Parathyroid adenoma (tissue), 2 donors: ENCODE measurements at regions not wholly inside any gene's neighbourhood (a gene's known extent, or its start where the extent isn't known, plus 50 kb on each side); places are given as distances from the start of the nearest gene placed in this dataset.
"Not testable (repeated sequence)": the region's sequence is repeated elsewhere in the genome, so short reads cannot be mapped to it uniquely, and the experiment has no call there.

Experiments
- H2AFZ ChIP-seq: fragments of 300-600 bp; sonication (generic); one replicate; pipeline ENCODE4 v1.7.0; 2017; ENCODE audit warnings: antibody characterized with exemption, mild to moderate bottlenecking
- H3K27ac ChIP-seq: fragments of 300-600 bp; sonication (generic); one replicate; pipeline ENCODE4 v1.7.0; 2017
- H3K27me3 ChIP-seq: fragments of 300-600 bp; sonication (generic); one replicate; pipeline ENCODE4 v1.7.0; 2017; ENCODE audit warnings: low read length; ENCODE audit not compliant: control insufficient read depth, insufficient read depth
- H3K36me3 ChIP-seq: fragments of 300-600 bp; sonication (generic); one replicate; pipeline ENCODE4 v1.7.0; 2017; ENCODE audit warnings: low read length; ENCODE audit not compliant: control insufficient read depth, insufficient read depth
- H3K4me1 ChIP-seq: fragments of 300-600 bp; sonication (generic); one replicate; pipeline ENCODE4 v1.7.0; 2017; ENCODE audit warnings: control low read depth
- H3K4me2 ChIP-seq: fragments of 300-600 bp; sonication (generic); one replicate; pipeline ENCODE4 v1.7.0; 2017; ENCODE audit warnings: low read length
- H3K4me3 ChIP-seq: fragments of 300-600 bp; sonication (generic); one replicate; pipeline ENCODE4 v1.7.0; 2017; ENCODE audit warnings: low read depth, low read length
- H3K79me2 ChIP-seq: fragments of 300-600 bp; sonication (generic); one replicate; pipeline ENCODE4 v1.7.0; 2017; ENCODE audit warnings: control low read depth
- H3K9ac ChIP-seq: fragments of 300-600 bp; sonication (generic); one replicate; pipeline ENCODE4 v1.7.0; 2017; ENCODE audit warnings: mild to moderate bottlenecking
- H3K9me3 ChIP-seq: fragments of 300-600 bp; sonication (generic); one replicate; pipeline ENCODE4 v1.7.0; 2017; ENCODE audit warnings: low read length; ENCODE audit not compliant: control insufficient read depth
- TF ChIP-seq, protein P1 (sequence below): fragments of 300-600 bp; sonication (generic); IDR thresholded peaks from one replicate; pipeline ENCODE4 v1.7.0; 2017; ENCODE audit warnings: antibody characterized with exemption, mild to moderate bottlenecking
- donor health status: primary hyperparathyroidism.

DNA sequence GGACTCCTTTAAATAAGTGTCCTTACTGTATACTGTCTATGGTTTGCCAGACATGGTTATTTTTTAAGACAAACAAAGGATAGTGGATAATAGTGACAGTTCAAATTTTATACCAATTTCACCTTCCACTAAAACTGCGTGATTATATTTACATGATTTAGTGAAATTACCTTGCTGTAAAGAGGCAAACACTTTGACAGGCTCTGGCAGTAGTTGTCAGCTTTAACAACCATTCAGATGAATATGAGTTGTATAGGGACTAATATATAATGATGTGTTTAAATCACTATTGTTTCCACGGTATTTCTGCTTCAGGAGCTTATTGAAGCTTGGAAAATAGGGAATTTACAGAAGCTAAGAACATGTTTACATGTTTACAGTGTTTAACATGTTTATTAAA lies 1364.0 kb downstream of the FSCB start:
- no peak overlapping the region for H3K4me2 ChIP-seq
- TF ChIP-seq, protein P1, sequence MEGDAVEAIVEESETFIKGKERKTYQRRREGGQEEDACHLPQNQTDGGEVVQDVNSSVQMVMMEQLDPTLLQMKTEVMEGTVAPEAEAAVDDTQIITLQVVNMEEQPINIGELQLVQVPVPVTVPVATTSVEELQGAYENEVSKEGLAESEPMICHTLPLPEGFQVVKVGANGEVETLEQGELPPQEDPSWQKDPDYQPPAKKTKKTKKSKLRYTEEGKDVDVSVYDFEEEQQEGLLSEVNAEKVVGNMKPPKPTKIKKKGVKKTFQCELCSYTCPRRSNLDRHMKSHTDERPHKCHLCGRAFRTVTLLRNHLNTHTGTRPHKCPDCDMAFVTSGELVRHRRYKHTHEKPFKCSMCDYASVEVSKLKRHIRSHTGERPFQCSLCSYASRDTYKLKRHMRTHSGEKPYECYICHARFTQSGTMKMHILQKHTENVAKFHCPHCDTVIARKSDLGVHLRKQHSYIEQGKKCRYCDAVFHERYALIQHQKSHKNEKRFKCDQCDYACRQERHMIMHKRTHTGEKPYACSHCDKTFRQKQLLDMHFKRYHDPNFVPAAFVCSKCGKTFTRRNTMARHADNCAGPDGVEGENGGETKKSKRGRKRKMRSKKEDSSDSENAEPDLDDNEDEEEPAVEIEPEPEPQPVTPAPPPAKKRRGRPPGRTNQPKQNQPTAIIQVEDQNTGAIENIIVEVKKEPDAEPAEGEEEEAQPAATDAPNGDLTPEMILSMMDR: no peak
- H3K79me2 ChIP-seq: no peaks in the 10 kb centered on the region
- H3K36me3 ChIP-seq: no peaks in the 10 kb centered on the region
- no peaks in the 10 kb centered on the region for H3K27me3 ChIP-seq
- H3K4me3 ChIP-seq: no peak overlapping the region
- no peak overlapping the region for H2AFZ ChIP-seq
- H3K9ac ChIP-seq: no peak overlapping the region
- no peak overlapping the region for H3K27ac ChIP-seq
- no peaks in the 10 kb centered on the region for H3K4me1 ChIP-seq
- H3K9me3 ChIP-seq: no peaks in the 10 kb centered on the region

DNA sequence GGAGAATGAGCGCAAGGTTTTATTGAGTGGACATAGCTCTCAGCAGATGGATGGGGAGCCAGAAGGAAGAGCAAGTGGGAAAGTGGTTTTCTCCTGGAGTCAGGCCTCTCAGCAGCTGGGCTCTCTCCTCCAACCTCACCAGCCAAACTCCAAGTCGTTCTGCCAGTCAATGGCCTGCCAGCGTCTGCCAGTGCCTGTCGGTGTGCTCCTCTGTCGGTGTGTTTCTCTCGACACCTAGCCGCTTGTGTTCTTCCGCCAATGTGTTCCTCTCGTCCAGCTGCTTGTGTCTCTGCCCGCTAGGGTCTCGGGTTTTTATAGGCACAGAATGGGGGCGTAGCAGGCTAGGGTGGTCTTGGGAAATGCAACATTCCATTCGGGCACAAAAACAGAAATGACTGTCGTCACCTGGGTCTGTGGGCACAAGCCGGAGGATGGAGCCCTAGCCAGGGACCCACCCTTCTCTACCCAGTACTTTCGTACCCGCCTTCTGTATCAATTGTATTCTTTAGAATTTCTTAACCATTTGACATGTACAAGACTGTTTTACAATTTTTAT lies 1365.4 kb downstream of the FSCB start:
- H3K4me3 ChIP-seq: no peak overlapping the region
- no peak overlapping the region for H3K27ac ChIP-seq
- H2AFZ ChIP-seq: no peak overlapping the region
- no peak overlapping the region for H3K4me2 ChIP-seq
- TF ChIP-seq, protein P1: no peak
- no peaks in the 10 kb centered on the region for H3K4me1 ChIP-seq
- H3K79me2 ChIP-seq: no peaks in the 10 kb centered on the region
- H3K9ac ChIP-seq: no peak overlapping the region
- H3K27me3 ChIP-seq: no peaks in the 10 kb centered on the region
- H3K36me3 ChIP-seq: no peaks in the 10 kb centered on the region
- H3K9me3 ChIP-seq: no peaks in the 10 kb centered on the region

DNA sequence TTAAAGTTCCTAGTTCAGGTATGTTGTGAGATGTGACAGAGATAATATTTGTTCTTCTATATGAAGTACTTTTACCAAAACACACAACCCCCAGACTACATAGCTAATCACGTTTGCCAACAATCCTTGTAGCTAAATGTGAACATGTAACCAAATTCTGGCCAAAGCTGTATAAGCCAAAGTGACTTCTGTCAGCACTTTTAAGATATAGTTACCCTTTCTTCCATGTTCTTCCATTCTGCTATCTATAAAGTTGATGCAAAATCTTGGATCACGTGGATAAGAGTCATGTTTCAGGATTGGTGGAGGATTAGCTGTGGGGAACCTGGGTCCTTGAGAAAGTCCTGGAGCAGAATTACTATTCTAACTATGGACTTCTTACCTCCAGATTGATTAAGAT lies 1366.6 kb downstream of the FSCB start:
- no peaks in the 10 kb centered on the region for H3K79me2 ChIP-seq
- H3K9me3 ChIP-seq: no peaks in the 10 kb centered on the region
- no peak overlapping the region for H3K9ac ChIP-seq
- no peaks in the 10 kb centered on the region for H3K4me1 ChIP-seq
- TF ChIP-seq, protein P1: no peak
- H2AFZ ChIP-seq: no peak overlapping the region
- no peak overlapping the region for H3K4me2 ChIP-seq
- H3K36me3 ChIP-seq: no peaks in the 10 kb centered on the region
- no peak overlapping the region for H3K27ac ChIP-seq
- H3K4me3 ChIP-seq: no peak overlapping the region
- no peaks in the 10 kb centered on the region for H3K27me3 ChIP-seq

DNA sequence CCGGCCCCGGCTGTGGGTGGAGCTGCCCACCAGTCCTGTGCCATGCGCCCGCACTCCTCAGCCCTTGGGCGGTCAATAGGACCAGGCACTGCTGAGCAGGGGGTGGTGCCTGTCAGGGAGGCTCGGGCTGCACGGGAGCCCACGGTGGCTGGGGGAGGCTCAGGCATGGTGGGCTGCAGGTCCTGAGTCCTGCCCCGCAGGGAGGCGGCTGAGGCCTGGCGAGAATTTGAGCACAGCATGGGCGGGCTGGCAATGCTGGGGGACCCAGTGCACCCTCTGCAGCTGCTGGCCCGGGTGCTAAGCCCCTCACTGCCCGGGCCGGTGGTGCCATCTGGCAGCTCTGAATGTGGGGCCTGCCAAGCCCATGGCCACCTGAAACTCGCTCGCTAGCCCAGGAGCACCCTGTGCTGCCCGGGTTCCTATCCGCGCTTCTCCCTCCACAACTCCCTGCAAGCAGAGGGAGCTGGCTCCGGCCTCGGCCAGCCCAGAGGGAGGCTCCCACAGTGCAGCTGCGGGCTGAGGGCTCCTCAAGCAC lies 1371.1 kb downstream of the FSCB start:
- TF ChIP-seq, protein P1: no peak
- Histone ChIP-seq H3K4me1 (no peaks in the 10 kb centered on the region), H3K27ac (no peak overlapping the region), H3K36me3 (no peaks in the 10 kb centered on the region), H3K4me2 (no peak overlapping the region), H3K9me3 (no peaks in the 10 kb centered on the region), H3K4me3 (no peak overlapping the region), H2AFZ (no peak overlapping the region), H3K9ac (no peak overlapping the region), H3K79me2 (no peaks in the 10 kb centered on the region), H3K27me3 (no peaks in the 10 kb centered on the region)

DNA sequence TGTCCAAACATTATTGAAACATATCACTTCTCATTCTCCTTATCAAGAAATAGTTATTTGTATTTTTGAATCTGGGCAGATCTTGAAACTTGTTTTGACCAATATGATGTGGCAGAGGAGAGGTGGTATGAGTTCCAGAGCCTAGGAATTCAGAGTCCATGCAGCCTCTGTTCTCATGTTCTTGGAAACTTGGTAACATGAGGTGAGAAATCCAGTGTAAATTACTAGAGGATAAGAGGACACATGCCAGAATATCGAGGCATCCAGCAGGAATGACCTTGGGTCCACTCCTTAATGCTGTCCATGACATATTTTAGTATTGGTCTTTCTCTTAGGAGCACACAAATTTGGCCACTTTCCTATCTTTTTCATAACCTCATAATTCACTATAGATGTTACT lies 1374.6 kb downstream of the FSCB start:
- H3K4me2 ChIP-seq: no peak overlapping the region
- H3K36me3 ChIP-seq: no peaks in the 10 kb centered on the region
- no peaks in the 10 kb centered on the region for H3K27me3 ChIP-seq
- no peaks in the 10 kb centered on the region for H3K9me3 ChIP-seq
- no peaks in the 10 kb centered on the region for H3K4me1 ChIP-seq
- H3K27ac ChIP-seq: no peak overlapping the region
- no peak overlapping the region for H3K4me3 ChIP-seq
- H2AFZ ChIP-seq: no peak overlapping the region
- no peaks in the 10 kb centered on the region for H3K79me2 ChIP-seq
- H3K9ac ChIP-seq: no peak overlapping the region
- TF ChIP-seq, protein P1: no peak

DNA sequence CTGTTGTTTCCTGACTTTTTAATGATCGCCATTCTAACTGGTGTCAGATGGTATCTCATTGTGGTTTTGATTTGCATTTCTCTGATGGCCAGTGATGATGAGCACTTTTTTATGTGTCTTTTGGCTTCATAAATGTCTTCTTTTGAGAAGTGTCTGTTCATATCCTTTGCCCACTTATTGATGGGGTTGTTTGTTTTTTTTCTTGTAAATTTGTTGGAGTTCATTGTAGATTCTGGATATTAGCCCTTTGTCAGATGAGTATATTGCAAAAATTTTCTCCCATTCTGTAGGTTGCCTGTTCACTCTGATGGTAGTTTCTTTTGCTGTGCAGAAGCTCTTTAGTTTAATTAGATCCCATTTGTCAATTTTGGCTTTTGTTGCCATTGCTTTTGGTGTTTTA lies 1378.7 kb downstream of the FSCB start:
- H3K36me3 ChIP-seq, H2AFZ ChIP-seq, H3K4me3 ChIP-seq, H3K27me3 ChIP-seq, H3K27ac ChIP-seq, H3K9me3 ChIP-seq, H3K79me2 ChIP-seq, H3K4me1 ChIP-seq, H3K4me2 ChIP-seq, H3K9ac ChIP-seq: not testable (repeated sequence)

DNA sequence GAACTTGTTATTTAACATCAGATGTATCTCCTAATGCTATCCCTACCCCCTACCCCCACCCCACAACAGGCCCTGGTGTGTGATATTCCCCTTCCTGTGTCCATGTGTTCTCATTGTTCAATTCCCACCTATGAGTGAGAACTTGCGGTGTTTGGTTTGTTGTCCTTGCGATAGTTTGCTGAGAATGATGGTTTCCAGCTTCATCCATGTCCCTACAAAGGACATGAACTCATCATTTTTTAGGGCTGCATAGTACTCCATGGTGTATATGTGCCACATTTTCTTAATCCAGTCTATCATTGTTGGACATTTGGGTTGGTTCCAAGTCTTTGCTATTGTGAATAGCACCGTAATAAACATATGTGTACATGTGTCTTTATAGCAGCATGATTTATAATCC lies 1379.2 kb downstream of the FSCB start:
- H3K9me3 ChIP-seq, H3K79me2 ChIP-seq, H2AFZ ChIP-seq, H3K36me3 ChIP-seq, H3K4me1 ChIP-seq, H3K27ac ChIP-seq, H3K27me3 ChIP-seq, H3K4me2 ChIP-seq, H3K9ac ChIP-seq, H3K4me3 ChIP-seq: not testable (repeated sequence)
